ENCODE measurements at regions not wholly inside any gene's neighbourhood (a gene's known extent, or its start where the extent isn't known, plus 50 kb on each side); places are given as distances from the start of the nearest gene placed in this dataset.

- DNase-seq = no peak
These were observed 186.8 kb downstream of the RDH14 start for GRCh38 chr2:18373664-18374063.

GRCh38 chr2:18373081-18373480, 187.4 kb downstream of the RDH14 start:
- no peak for DNase-seq

- DNase-seq = no peak
These were observed 187.8 kb downstream of the RDH14 start for GRCh38 chr2:18372641-18373040.

DNA sequence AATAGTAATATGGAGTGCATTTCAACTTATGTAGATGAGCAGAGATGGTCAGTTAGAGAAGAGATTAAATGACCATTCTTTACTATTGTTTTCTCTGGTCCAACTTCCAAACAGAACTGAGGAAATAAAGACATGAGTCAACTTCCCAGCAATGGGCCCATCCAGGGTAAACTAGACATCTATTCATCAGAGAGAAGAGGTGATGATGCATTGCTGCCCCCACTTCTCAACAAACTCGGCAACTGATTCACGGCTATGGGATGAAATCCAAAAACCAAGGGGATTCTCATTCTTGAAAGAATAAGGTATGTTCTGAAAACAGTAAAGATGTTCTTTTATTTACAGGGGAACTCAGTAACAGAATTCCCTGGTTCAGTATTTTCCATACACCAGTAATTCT, 190.7 kb downstream of the RDH14 start:
- no peak for DNase-seq

DNA sequence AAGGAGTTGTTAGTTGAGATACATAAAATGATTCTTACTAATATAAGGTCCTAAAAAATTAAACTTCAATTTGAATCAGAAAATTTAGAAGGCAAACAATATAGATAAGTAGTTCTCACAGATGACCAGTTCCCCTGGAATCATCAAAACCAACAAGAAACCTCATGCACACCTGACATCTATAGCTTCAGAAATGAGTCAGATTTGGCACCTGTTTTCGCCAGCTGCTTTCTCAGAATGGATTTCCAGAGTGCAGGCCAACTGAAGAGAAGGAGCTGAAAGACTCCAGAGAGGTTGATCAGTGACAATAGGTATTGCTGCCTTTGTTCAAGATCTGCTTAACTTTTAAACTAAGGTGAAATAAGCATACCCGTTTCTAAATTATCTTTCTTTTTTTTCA, 192.4 kb downstream of the RDH14 start:
- DNase-seq = no peak

DNA sequence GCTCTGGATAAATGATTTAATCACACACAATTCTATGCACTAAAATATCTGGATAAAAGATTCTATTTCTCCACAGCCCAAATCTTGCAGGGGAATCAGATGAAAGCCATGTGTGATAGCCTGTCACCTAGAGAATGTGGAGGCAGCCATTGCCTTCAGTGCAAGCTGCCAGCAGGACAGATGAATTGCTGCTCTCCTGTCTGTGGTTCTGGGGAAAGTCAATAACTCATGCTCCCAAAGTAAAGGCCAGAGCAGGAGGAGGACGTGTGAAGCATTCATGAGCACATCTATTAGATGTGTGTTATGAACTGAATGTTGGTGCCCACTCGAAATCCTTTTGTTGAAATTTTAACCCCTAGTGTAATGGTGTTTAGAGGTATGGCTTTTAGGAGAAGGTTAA, 195.1 kb downstream of the RDH14 start:
- no peak for DNase-seq

DNA sequence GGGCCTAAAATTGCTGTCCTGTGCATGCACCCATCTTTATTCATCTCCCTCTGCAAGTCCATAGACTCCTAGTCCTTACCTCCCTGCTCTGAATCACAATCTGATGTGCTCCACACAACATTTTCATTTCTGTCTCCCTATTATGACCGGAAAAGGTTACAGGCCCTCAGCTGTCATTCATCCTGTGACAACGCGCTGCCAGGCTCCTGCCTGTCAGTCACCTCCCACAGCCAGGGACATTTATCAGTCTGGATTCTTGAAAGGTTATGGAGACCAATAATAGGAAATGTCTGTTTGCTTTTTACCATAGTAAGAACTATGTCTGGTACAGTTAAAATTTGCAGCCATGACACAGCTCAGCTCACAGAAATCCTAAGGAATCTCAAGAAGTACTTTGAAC, 197.1 kb downstream of the RDH14 start:
- DNase-seq = no peak

- no peak for DNase-seq
These were observed 197.8 kb downstream of the RDH14 start for GRCh38 chr2:18362696-18363095.

DNA sequence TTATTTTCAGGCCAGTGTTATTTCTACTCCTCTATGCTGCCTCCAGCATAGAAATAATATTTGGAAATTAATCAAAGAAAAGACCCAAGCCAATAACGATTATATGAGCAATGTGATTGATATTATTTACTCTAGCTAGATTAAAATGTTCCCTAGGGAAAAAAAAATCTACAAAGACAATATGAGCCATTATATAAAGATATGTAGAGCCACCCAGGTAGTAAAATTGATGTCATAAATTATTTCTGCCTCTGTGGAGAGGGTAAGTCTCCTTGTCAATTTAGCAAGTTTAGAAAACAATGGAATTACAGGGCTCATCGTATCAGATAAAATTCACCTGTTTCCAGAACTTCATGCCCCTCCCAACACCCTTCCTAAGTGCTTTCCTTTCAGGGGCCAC, 202.9 kb downstream of the RDH14 start:
- DNase-seq = no peak

DNA sequence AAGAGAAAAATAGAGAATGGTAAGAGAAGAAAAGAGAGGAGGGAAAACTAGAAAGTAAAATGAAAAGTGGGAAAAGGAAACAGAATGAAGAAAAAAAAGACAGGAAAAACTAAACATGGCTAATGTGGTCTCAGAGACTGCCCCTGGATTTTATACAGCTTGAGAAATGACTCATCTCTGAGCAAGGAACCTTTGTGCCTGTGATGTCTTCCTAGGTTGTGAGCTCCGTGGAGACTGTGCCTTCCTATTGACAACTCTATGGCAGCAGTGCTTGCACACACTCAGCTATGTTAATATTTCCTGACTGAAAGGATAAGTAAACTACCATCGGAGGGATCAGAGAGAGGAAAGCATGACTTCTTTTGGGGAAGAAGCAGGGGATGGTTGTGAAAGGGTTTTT, 203.8 kb downstream of the RDH14 start:
- DNase-seq = no peak

DNA sequence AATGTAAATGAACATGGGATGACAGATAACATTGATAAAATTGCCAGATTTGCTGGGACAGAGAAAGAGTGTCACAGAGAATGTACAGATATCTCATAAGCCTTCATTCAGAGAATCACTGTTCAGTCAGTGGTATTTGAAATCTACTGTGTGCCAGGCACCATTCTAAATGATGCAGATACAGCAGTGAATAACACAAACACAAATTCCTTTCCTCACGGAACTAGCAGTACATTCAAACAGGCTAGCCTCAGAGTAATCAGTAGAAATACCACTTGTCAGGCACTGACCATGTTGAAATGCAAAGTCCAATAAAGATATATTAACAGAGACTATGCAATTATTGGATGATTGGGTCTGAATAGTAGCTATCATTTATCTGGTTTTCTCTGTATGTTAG, 211.0 kb downstream of the RDH14 start:
- no peak for DNase-seq

GRCh38 chr2:18346874-18347273, 213.6 kb downstream of the RDH14 start:
- DNase-seq = no peak

DNA sequence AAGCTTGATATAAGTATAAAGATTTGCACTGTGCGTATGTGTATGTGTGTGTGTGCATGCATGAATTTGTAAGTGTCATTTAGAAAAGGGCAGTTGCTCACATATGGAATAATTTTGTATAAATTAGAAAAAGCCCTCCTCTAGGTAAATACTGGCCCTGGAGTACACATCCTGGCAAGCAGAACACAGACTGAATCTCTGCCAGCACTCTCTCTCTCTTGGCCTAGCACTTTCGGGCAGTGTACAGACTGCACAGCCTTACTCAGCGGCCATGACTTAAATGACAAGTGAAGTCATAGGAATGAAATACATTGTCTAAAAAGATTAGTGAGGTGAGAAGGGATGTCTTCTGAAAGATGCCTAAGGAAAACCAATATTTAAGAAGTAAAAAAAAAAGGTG, 214.1 kb downstream of the RDH14 start:
- no peak for DNase-seq

DNA sequence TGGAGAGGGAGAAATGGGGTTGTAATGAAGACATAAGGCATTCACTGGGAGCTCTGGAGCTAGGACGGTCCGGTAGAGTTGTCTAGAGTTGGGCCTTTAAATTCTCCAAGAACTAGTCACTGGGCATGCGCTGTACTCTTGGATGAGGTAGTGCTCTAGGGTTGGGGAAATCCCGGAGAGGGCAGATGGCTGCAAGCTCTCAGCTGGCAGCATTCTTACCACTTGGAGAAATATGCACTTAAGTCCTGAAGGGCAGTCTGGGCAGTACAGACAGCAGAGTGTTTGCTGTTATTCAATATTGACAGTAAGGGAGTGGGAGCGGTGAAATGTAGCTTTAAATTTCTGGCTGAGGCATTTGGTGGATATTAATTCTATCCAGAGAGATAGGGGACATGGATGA, 214.6 kb downstream of the RDH14 start:
- DNase-seq = no peak

DNA sequence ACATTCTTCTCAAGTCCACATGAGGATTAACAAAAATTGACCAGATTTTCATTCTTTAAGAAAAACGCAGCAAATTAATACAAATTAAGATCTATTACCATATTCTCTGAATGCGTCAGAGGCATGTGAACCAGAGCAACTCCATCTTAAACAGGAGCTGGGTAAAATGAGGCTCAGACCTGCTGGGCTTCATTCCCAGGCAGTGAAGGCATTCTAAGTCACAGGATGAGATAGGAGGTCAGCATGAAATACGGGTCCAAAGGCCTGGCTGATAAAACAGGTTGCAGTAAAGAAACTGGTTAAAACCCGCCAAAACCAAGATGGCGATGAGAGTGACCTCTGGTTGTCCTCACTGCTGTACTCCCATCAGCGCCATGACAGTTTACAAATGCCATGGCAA, 217.6 kb downstream of the RDH14 start:
- no peak for DNase-seq

- no peak for DNase-seq
These were observed 221.1 kb downstream of the RDH14 start for GRCh38 chr2:18339326-18339725.

GRCh38 chr2:18336975-18337374, 223.5 kb downstream of the RDH14 start:
- DNase-seq = no peak

DNA sequence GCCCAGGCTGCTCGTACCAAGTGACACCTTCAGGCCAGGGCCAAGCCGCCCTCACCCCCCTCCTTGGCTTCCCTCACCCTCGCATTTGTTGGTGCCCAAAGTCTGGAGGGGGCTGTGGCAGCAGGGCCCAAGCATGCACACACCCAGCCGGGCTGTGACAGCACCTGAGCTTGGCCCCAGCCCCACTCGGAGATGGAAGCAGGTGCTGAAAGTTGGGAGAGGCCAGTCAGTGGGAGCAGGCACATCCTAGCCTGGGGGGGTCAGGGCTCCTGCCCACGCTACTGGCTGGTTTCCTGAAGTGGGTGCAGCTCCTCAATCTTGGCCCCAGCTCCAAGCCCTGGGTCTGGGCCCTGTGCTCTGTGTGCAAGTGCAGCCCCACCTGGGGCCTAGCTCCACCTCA, 228.0 kb downstream of the RDH14 start:
- DNase-seq = no peak

DNA sequence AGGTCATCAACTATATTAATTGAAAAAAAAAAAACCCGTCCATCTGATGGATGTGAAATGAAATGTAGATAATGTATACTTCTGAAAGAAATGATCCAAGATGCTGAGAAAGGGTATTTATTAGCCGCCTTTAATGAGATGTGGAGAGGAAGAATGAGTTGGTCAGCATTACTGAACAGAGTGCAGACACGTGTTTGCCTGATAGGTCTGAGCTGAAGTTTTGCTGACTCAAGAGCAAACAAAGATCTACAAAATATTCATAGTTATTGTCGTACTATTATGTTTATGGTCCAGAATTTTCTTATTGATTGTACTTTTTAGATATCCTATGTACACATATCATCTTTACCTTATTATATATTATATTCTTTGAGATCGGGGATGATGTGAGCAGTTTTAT, 235.3 kb downstream of the RDH14 start:
- no peak for DNase-seq

- DNase-seq = no peak
These were observed 240.5 kb downstream of the RDH14 start for GRCh38 chr2:18319987-18320386.

DNA sequence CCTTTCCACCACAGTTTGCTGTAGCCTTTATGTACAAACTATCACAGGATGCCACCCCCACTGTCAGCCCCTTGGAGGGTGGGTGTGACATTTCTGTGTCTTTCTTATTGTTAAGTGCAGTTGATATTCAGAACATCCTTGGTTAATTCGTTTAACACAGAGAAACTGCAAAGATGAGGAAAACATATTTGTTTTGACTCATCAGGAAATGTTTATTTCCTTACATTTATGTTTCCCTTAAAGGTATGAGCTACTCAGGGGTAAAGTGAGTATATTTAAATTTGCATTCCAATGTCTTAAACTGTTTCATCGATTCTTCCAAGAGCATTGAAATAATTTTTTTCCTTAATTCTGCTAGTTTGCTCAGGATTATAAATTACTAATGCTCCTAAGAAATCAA, 243.4 kb downstream of the RDH14 start:
- no peak for DNase-seq

DNA sequence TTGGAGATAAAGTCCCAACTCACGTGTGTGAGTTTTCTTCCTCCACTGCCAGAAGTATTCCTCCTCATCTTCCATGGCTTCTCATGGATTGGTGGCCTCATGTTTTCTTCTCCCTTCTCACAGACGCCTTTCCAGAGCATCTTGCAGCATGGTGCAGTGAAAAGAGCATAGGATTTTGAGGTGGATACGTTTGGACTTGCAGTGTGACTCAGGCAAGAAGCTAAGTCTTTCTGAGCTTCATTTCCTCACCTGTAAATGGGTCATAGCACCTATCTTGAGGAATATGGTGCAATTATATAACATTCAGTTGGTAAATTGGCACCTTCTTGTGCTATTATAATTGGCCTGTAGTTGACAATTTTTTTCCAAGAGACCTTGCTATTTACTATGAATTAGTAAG, 247.6 kb downstream of the RDH14 start:
- no peak for DNase-seq

GRCh38 chr2:18311420-18312195, 248.8 kb downstream of the RDH14 start:
- DNase-seq = no peak

GRCh38 chr2:18309627-18310026, 250.8 kb downstream of the RDH14 start:
- DNase-seq = no peak

- no peak for DNase-seq
These were observed 251.3 kb downstream of the RDH14 start for GRCh38 chr2:18309188-18309587.

GRCh38 chr2:18304849-18305248, 255.6 kb downstream of the RDH14 start:
- DNase-seq = no peak
